GM23248 (cell line): ENCODE measurements at regions not wholly inside any gene's neighbourhood (a gene's known extent, or its start where the extent isn't known, plus 50 kb on each side); places are given as distances from the start of the nearest gene placed in this dataset.

Experiments
- EZH2 ChIP-seq: fragments of 200-600 bp; sonication (generic); IDR thresholded peaks from 2 replicates; pipeline ENCODE4 v1.6.1; 2018; ENCODE audit warnings: antibody characterized with exemption, mild to moderate bottlenecking; ENCODE audit not compliant: insufficient read depth, poor library complexity, severe bottlenecking
- EZH2phosphoT487 ChIP-seq: fragments of 200-600 bp; sonication (generic); IDR thresholded peaks from 2 replicates; pipeline ENCODE4 v1.6.1; 2018; ENCODE audit warnings: antibody characterized with exemption, moderate library complexity, mild to moderate bottlenecking, low read depth; ENCODE audit not compliant: insufficient read depth

DNA sequence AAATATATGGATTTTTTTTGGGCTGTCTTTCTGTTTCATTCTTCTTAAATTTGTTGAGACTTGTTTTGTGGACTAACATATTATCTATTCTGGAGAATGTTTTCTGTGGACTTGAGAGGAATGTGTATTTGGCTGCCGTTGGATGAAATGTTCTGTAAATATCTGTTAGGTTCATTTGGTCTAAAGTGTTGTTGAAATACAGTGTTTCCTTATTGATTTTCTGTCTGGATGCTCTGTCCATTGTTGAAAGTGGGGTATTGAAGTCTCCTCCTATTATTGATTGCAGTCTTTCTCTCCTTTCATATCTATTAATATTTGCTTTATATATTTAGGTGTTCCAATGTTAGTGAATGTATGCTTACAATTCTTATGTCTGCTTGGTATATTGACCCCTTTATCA, 431.8 kb downstream of the RAPGEF2 start:
- TF ChIP-seq EZH2 (no peak), EZH2phosphoT487 (no peak)
